Ishikawa (cell line): ENCODE measurements at regions not wholly inside any gene's neighbourhood (a gene's known extent, or its start where the extent isn't known, plus 50 kb on each side); places are given as distances from the start of the nearest gene placed in this dataset.

ENCODE experiments used
- EGR1 ChIP-seq: IDR thresholded peaks from 2 replicates; pipeline ENCODE4 v1.6.1; 2012
- EP300 ChIP-seq: IDR thresholded peaks from 2 replicates; pipeline ENCODE4 v1.6.1; 2012; ENCODE audit warnings: borderline replicate concordance
- FOXM1 ChIP-seq: IDR thresholded peaks from 2 replicates; pipeline ENCODE4 v1.6.1; 2012; ENCODE audit warnings: low read depth, borderline replicate concordance
- NFIC ChIP-seq: IDR thresholded peaks from 2 replicates; pipeline ENCODE4 v1.6.1; 2012
- TAF1 ChIP-seq: IDR thresholded peaks from 2 replicates; pipeline ENCODE4 v1.6.1; 2012; ENCODE audit warnings: low read depth, mild to moderate bottlenecking
- TCF12 ChIP-seq: IDR thresholded peaks from 2 replicates; pipeline ENCODE4 v1.6.1; 2012; ENCODE audit warnings: low read depth
- TF ChIP-seq, protein P1 (sequence below): IDR thresholded peaks from 2 replicates; pipeline ENCODE4 v1.6.1; 2012; ENCODE audit warnings: low read depth, mild to moderate bottlenecking
- TF ChIP-seq, protein P2 (sequence below): IDR thresholded peaks from 2 replicates; pipeline ENCODE4 v1.6.1; 2012

DNA sequence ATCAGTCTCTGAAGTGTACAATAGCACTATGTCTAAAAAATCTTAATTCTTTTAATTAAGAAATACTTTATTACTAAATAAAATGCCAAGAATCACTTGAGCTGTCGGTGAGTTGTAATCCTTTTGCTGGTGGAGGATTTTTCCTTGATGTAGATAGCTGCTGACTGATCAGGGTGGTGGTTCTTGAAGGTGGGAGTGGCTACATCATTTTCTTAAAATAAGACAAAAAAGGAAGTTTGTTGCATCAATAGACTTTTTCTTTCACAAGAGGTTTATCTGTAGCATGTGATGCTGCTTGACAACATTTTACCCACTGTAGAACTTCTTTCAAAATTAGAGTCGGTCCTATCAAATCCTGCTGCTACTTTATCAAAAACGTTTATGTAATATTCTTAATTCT is 68.8 kb upstream of the ZC4H2 start:
- no peak for TF ChIP-seq TCF12
- no peak for TF ChIP-seq TAF1
- no peak for TF ChIP-seq EGR1
- no peak for TF ChIP-seq FOXM1
- TF ChIP-seq EP300 = no peak
- TF ChIP-seq, protein P1, sequence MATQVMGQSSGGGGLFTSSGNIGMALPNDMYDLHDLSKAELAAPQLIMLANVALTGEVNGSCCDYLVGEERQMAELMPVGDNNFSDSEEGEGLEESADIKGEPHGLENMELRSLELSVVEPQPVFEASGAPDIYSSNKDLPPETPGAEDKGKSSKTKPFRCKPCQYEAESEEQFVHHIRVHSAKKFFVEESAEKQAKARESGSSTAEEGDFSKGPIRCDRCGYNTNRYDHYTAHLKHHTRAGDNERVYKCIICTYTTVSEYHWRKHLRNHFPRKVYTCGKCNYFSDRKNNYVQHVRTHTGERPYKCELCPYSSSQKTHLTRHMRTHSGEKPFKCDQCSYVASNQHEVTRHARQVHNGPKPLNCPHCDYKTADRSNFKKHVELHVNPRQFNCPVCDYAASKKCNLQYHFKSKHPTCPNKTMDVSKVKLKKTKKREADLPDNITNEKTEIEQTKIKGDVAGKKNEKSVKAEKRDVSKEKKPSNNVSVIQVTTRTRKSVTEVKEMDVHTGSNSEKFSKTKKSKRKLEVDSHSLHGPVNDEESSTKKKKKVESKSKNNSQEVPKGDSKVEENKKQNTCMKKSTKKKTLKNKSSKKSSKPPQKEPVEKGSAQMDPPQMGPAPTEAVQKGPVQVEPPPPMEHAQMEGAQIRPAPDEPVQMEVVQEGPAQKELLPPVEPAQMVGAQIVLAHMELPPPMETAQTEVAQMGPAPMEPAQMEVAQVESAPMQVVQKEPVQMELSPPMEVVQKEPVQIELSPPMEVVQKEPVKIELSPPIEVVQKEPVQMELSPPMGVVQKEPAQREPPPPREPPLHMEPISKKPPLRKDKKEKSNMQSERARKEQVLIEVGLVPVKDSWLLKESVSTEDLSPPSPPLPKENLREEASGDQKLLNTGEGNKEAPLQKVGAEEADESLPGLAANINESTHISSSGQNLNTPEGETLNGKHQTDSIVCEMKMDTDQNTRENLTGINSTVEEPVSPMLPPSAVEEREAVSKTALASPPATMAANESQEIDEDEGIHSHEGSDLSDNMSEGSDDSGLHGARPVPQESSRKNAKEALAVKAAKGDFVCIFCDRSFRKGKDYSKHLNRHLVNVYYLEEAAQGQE = no peak
- no peak for TF ChIP-seq NFIC
- TF ChIP-seq, protein P2, sequence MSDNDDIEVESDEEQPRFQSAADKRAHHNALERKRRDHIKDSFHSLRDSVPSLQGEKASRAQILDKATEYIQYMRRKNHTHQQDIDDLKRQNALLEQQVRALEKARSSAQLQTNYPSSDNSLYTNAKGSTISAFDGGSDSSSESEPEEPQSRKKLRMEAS = no peak
